IPS-18a (cell line): ENCODE measurements at regions not wholly inside any gene's neighbourhood (a gene's known extent, or its start where the extent isn't known, plus 50 kb on each side); places are given as distances from the start of the nearest gene placed in this dataset.

ENCODE experiments used
- H3K27ac ChIP-seq: one replicate; pipeline ENCODE4 v1.5.1; 2013; ENCODE audit warnings: low read length
- H3K27me3 ChIP-seq: one replicate; pipeline ENCODE4 v1.6.1; 2013; ENCODE audit warnings: mild to moderate bottlenecking, low read length; ENCODE audit not compliant: control insufficient read depth, insufficient read depth
- H3K36me3 ChIP-seq: one replicate; pipeline ENCODE4 v1.6.1; 2013; ENCODE audit warnings: low read depth, low read length; ENCODE audit not compliant: control insufficient read depth
- H3K4me1 ChIP-seq: one replicate; pipeline ENCODE4 v1.6.1; 2013; ENCODE audit warnings: low read depth, low read length; ENCODE audit not compliant: control insufficient read depth
- H3K4me3 ChIP-seq: one replicate; pipeline ENCODE4 v1.5.1; 2013; ENCODE audit warnings: low read length
- H3K9ac ChIP-seq: one replicate; pipeline ENCODE4 v1.6.1; 2013; ENCODE audit warnings: mild to moderate bottlenecking, low read length, moderate library complexity
- H3K9me3 ChIP-seq: one replicate; pipeline ENCODE4 v1.6.1; 2013; ENCODE audit warnings: low read depth, low read length; ENCODE audit not compliant: control insufficient read depth

DNA sequence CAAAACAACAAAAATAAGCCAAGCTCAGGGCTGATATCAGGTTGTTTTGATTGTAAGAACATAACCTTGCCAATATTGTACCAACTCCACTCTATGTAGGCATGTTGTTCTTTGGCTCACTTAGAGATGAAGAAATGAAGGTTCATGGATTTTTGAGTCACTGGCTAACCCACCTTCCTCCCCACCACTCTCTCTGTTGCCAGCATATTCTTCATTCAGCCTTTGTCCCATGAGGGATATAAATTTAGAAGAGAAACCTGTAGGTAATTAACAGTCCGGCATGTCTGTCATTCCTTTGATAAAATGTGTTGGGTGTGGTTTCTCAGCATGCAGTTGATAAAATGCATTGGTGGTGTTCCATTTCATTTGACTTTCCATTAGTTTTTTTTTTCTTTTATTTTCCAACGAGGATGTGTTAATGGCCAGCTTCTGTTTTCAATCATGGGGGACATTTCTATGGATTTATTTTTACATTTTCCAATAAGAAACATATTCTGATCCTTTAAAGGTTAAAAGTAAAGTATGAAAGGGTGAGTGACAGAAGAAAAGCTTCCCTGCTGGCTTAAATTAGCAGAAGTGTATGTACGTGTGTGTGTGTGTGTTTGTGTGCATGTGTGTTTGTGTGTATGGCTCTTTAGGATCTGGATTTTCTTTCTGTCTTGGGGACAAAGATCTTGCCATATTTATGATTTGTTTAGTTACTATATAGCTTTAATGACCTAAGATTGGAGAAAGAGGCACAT, 166.2 kb upstream of the KCNJ16 start:
- Histone ChIP-seq H3K36me3 (no peaks in the 10 kb centered on the region), H3K9me3 (no peaks in the 10 kb centered on the region), H3K4me3 (no peak overlapping the region), H3K27me3 (no peaks in the 10 kb centered on the region), H3K9ac (no peak overlapping the region), H3K4me1 (no peaks in the 10 kb centered on the region), H3K27ac (no peak overlapping the region)

DNA sequence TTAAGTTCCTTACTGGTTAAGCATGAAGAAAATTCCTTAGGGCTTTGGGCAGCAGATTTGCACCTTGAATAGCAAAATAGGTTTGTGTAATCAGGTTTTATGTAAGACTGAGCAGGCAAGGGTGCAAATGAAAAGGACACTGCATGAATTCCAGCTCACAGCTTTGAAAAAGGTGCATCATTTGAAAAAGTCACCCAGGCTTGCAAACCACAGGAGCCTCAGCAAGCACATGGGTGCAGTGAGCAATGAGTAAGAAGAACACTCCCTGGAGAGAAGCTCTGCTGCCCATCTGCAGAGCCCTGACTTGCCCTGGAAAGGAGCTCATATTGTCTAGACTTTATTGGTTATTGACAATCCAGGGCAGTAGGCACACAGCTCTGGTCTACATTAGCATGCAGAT, 165.6 kb upstream of the KCNJ16 start:
- no peaks in the 10 kb centered on the region for H3K4me1 ChIP-seq
- no peak overlapping the region for H3K4me3 ChIP-seq
- no peaks in the 10 kb centered on the region for H3K36me3 ChIP-seq
- H3K9ac ChIP-seq, result no peak overlapping the region
- no peak overlapping the region for H3K27ac ChIP-seq
- no peaks in the 10 kb centered on the region for H3K9me3 ChIP-seq
- H3K27me3 ChIP-seq, result no peaks in the 10 kb centered on the region

DNA sequence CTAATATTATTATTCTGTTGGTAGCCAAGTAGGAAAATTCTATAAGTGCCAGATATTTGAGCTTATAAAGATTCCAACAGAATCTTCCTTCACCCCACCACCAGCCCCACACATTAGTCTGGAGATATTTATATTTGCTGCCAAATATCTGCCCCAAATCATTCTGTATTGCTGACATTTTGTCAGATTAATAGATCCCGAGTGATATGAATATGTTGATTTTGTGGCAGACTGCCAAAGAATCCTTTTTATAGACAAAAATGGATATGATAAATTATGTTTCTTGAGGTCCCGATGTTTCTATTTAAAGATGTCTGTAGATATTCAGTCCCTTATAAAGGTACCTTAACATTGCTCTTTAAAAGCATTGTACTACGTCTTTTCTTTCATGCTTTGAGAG, 162.2 kb upstream of the KCNJ16 start:
- Histone ChIP-seq H3K9ac (no peak overlapping the region), H3K4me3 (no peak overlapping the region)

DNA sequence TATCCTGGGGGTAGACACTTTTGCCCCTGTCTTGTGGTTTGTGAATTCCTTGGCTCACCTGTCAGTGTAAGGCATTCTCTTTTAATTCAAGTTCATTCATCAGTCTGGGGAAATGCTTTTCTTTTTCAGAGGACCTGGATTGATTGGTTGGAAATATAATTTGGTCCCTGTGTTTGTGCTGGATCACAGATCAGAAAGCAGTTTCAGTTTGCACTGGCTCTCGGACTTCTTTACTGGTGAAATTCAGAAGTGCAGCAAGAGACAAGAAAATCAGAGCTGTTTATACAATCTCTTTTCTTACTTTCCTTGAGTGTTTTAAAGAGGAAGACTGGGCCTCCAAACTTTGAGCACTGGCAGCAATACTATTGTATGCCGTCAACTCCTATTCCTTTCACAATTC, 161.8 kb upstream of the KCNJ16 start:
- H3K4me3 ChIP-seq, result no peak overlapping the region
- H3K36me3 ChIP-seq, result no peaks in the 10 kb centered on the region
- H3K27me3 ChIP-seq, result no peaks in the 10 kb centered on the region
- H3K4me1 ChIP-seq, result no peaks in the 10 kb centered on the region
- H3K27ac ChIP-seq, result no peak overlapping the region
- no peak overlapping the region for H3K9ac ChIP-seq
- H3K9me3 ChIP-seq, result no peaks in the 10 kb centered on the region

More for the DNA sequence above, 162.2 kb upstream of the KCNJ16 start:
- no peaks in the 10 kb centered on the region for H3K4me1 ChIP-seq
- no peaks in the 10 kb centered on the region for H3K9me3 ChIP-seq
- H3K27ac ChIP-seq, result no peak overlapping the region
- no peaks in the 10 kb centered on the region for H3K27me3 ChIP-seq
- H3K36me3 ChIP-seq, result no peaks in the 10 kb centered on the region

DNA sequence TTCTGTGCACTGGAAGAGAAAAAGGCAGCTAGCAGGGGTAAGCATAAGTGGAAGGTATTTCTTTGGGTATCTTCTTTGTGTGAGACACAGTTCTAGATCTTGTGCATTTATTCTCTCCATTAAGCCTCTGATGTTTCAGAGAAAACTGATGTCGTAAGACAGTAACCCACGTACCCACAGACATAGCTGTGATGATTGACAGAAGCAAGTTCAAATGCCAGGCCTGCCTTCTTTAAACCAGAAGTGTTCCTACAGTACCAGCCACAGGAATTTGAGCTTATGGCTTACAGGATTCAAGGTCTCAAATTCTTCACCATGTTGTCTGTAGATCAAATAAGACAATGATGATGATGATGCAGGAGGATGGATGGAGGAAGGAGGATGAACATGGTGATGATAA, 161.4 kb upstream of the KCNJ16 start:
- Histone ChIP-seq H3K27ac (no peak overlapping the region), H3K4me3 (no peak overlapping the region), H3K4me1 (no peaks in the 10 kb centered on the region), H3K9me3 (no peaks in the 10 kb centered on the region), H3K9ac (no peak overlapping the region), H3K36me3 (no peaks in the 10 kb centered on the region), H3K27me3 (no peaks in the 10 kb centered on the region)

DNA sequence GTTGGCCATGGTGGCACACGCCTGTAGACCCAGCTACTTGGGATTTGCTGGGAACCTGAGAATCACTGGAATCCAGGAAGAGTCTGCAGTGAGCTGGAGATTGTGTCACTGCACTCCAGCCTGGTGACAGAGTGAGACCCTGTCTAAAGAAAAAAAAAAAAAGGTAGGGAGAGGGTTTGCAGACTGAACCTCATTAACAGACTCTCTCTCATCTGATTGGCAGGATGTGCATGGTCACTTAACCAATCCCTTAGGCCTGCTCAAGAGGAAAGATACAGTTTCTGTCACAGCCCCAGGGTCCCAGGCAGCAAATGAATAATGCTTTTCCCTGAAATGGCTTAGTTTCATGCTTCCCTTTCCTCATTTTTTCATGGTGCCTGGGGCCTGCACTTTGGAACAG, 160.5 kb upstream of the KCNJ16 start:
- no peaks in the 10 kb centered on the region for H3K27me3 ChIP-seq
- no peaks in the 10 kb centered on the region for H3K36me3 ChIP-seq
- H3K27ac ChIP-seq, result no peak overlapping the region
- no peaks in the 10 kb centered on the region for H3K4me1 ChIP-seq
- H3K9ac ChIP-seq, result no peak overlapping the region
- H3K4me3 ChIP-seq, result no peak overlapping the region
- no peaks in the 10 kb centered on the region for H3K9me3 ChIP-seq

DNA sequence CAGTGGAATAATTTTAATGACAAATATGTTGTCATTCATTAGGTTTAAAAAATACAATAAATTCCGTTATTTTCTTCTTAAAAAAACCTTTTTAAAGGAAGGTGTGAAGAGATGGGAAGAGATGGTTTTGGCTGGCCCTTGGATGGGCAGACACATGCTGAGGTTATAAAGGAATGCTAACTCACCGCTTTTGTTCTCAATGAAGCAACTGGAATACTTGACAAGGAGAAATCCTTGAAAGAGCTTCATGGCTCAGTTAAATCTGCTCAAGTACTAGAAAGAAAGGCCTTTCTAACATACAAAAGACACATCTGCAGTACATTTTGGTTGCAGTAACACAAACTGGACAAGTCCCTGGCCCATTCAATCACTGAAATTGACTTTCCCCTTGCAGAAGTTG, 158.3 kb upstream of the KCNJ16 start:
- Histone ChIP-seq H3K36me3 (no peaks in the 10 kb centered on the region), H3K9me3 (no peaks in the 10 kb centered on the region), H3K27me3 (no peaks in the 10 kb centered on the region), H3K9ac (no peak overlapping the region), H3K4me1 (no peaks in the 10 kb centered on the region), H3K27ac (no peak overlapping the region), H3K4me3 (no peak overlapping the region)

DNA sequence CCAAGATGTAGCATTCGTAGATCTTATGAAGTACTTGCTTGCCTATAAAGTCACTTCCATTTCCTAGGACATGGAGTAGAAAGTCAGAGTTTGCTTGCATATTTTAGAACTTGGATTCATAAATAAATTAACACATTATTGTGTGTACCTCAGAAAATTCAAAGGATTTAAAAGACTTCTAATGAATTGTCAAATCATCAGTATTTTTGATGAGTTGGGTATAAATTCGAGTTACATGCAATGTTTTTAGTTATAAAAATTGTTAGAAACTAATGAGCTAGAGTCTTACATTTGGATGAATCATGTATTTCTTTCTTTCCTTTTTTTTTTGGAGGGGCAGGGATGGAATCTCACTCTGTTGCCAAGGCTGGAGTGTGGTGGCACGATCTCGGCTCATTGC, 156.9 kb upstream of the KCNJ16 start:
- no peaks in the 10 kb centered on the region for H3K27me3 ChIP-seq
- H3K4me3 ChIP-seq, result no peak overlapping the region
- H3K9me3 ChIP-seq, result no peaks in the 10 kb centered on the region
- no peaks in the 10 kb centered on the region for H3K36me3 ChIP-seq
- H3K4me1 ChIP-seq, result no peaks in the 10 kb centered on the region
- no peak overlapping the region for H3K27ac ChIP-seq
- no peak overlapping the region for H3K9ac ChIP-seq

DNA sequence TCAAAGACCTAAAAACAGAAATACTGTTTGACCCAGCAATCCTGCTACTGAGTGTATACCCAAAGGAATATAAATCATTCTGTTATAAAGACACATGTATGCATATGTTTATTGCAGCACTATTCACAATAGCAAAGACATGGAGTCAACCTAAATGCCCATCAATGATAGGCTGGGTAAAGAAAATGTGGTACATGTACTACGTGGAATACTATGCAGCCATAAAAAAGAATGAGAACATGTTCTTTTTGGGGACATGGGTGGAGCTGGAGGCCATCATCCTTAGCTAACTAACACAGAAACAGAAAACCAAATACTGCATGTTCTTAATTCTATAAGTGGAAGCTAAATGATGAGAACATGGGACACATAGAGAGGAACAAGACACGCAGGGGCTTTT, 155.2 kb upstream of the KCNJ16 start:
- Histone ChIP-seq H3K36me3 (no peaks in the 10 kb centered on the region), H3K27me3 (no peaks in the 10 kb centered on the region), H3K9ac (no peak overlapping the region), H3K4me1 (no peaks in the 10 kb centered on the region), H3K4me3 (no peak overlapping the region), H3K9me3 (no peaks in the 10 kb centered on the region), H3K27ac (no peak overlapping the region)

DNA sequence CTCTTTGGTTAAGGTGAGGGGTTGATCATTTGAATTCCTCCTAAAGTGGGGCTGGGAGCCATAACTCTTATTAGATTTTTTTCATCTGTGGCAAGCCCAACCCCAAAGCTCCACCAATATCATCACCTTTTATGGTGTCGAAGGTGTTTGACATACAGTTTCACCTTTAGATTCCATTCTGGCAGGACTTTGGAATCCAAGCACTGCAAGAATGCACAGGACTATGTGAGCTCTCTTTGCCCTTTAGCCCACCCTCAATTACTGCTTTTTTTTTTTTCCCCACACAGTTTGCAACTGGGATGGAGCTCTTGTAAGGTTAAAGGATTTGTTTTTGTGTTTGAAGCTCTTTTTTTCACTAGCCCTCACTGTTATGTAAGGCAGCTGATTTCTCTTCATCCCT, 154.0 kb upstream of the KCNJ16 start:
- no peak overlapping the region for H3K27ac ChIP-seq
- no peaks in the 10 kb centered on the region for H3K27me3 ChIP-seq
- no peaks in the 10 kb centered on the region for H3K36me3 ChIP-seq
- no peak overlapping the region for H3K4me3 ChIP-seq
- H3K9ac ChIP-seq, result no peak overlapping the region
- no peaks in the 10 kb centered on the region for H3K9me3 ChIP-seq
- no peaks in the 10 kb centered on the region for H3K4me1 ChIP-seq

DNA sequence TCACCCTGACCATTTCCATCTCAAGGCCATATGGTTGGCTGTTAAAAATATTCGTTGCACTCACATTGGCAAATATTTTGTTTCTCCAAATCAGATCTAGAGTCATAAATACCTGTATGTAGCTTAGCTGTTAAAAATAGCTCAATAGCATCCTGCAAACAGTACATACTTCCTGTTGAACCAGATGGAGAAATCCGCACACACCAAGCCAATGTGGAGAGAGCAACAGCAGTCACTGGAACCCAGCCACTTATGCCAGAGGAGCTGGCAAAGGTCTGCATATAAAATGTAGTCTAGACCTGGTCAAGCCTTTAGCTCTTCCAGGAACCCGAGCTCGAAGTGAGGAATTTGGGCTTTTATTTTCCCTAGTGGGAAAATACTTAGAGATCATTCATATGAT, 146.4 kb upstream of the KCNJ16 start:
- H3K27me3 ChIP-seq, result no peaks in the 10 kb centered on the region
- no peak overlapping the region for H3K9ac ChIP-seq
- H3K4me1 ChIP-seq, result no peaks in the 10 kb centered on the region
- no peaks in the 10 kb centered on the region for H3K9me3 ChIP-seq
- H3K36me3 ChIP-seq, result no peaks in the 10 kb centered on the region
- no peak overlapping the region for H3K27ac ChIP-seq
- no peak overlapping the region for H3K4me3 ChIP-seq

DNA sequence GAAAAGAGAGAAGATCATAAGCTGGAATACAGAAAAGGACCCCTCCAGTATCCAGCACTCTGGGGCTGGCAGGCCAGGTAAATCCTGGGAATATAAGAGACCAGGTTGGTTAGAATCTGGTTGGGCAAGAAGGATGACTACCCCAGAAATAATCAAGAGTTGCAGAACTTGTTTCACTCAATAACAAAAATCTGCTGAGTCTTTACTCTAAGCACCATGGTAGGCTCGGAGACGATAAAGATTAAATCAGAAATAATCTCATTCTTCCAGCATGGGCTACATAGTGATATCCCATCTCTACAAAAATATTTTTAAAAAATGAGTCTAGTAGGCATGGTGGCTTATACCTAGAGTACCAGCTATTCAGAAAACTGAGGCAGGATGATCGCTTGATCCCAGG, 138.0 kb upstream of the KCNJ16 start:
- no peaks in the 10 kb centered on the region for H3K4me1 ChIP-seq
- no peak overlapping the region for H3K27ac ChIP-seq
- no peak overlapping the region for H3K9ac ChIP-seq
- H3K36me3 ChIP-seq, result no peaks in the 10 kb centered on the region
- no peak overlapping the region for H3K4me3 ChIP-seq
- H3K27me3 ChIP-seq, result no peaks in the 10 kb centered on the region
- no peaks in the 10 kb centered on the region for H3K9me3 ChIP-seq
